H9 (cell line): ENCODE measurements at regions not wholly inside any gene's neighbourhood (a gene's known extent, or its start where the extent isn't known, plus 50 kb on each side); places are given as distances from the start of the nearest gene placed in this dataset.

Source experiments
- DNase-seq: peaks from one replicate; pipeline ENCODE4 v3.0.0-alpha.2; 2017
- H2AFZ ChIP-seq: one replicate; pipeline ENCODE4 v1.6.1; 2013; ENCODE audit warnings: mild to moderate bottlenecking, low read length, control low read depth, moderate library complexity
- H2AK5ac ChIP-seq: 2 replicates; pipeline ENCODE4 v1.6.1; 2013; ENCODE audit warnings: low read length, control low read depth, mixed read lengths; ENCODE audit not compliant: insufficient read length
- H2BK120ac ChIP-seq: one replicate; pipeline ENCODE4 v1.6.1; 2013; ENCODE audit warnings: low read depth, mild to moderate bottlenecking, low read length, control low read depth, inconsistent platforms; ENCODE audit not compliant: poor library complexity, severe bottlenecking
- H2BK12ac ChIP-seq: 2 replicates; pipeline ENCODE4 v1.6.1; 2013; ENCODE audit warnings: low read length, control low read depth, mixed read lengths, low read depth; ENCODE audit not compliant: insufficient read length
- H2BK15ac ChIP-seq: 2 replicates; pipeline ENCODE4 v1.6.1; 2013; ENCODE audit warnings: low read depth, low read length, control low read depth
- H2BK20ac ChIP-seq: one replicate; pipeline ENCODE4 v1.6.1; 2013; ENCODE audit warnings: low read depth, mild to moderate bottlenecking, low read length, control low read depth, inconsistent platforms; ENCODE audit not compliant: poor library complexity, severe bottlenecking
- H2BK5ac ChIP-seq: 2 replicates; pipeline ENCODE4 v1.6.1; 2013; ENCODE audit warnings: low read length, control low read depth, mixed read lengths; ENCODE audit not compliant: insufficient read length
- H3K14ac ChIP-seq: 2 replicates; pipeline ENCODE4 v1.6.1; 2013; ENCODE audit warnings: low read length, control low read depth; ENCODE audit not compliant: insufficient read depth
- H3K18ac ChIP-seq: 2 replicates; pipeline ENCODE4 v1.6.1; 2013; ENCODE audit warnings: low read depth, mild to moderate bottlenecking, mixed read lengths, low read length, control low read depth; ENCODE audit not compliant: insufficient read length
- H3K23ac ChIP-seq: 2 replicates; pipeline ENCODE4 v1.6.1; 2013; ENCODE audit warnings: low read length, control low read depth, mixed read lengths, low read depth; ENCODE audit not compliant: insufficient read length
- H3K23me2 ChIP-seq: 2 replicates; pipeline ENCODE4 v1.6.1; 2013; ENCODE audit warnings: low read depth, mild to moderate bottlenecking, mixed read lengths, low read length, control low read depth; ENCODE audit not compliant: insufficient read length, poor library complexity, severe bottlenecking
- H3K27ac ChIP-seq: 2 replicates; pipeline ENCODE4 v1.5.1; 2013; ENCODE audit warnings: low read length, control low read depth, mixed read lengths, low read depth; ENCODE audit not compliant: insufficient read length
- H3K27me3 ChIP-seq: 2 replicates; pipeline ENCODE4 v1.6.1; 2013; ENCODE audit warnings: low read length, control low read depth, inconsistent platforms; ENCODE audit not compliant: insufficient read depth
- H3K4ac ChIP-seq: 2 replicates; pipeline ENCODE4 v1.6.1; 2013; ENCODE audit warnings: low read depth, mild to moderate bottlenecking, control low read depth, inconsistent platforms, low read length, moderate library complexity
- H3K4me1 ChIP-seq: 2 replicates; pipeline ENCODE4 v1.6.1; 2013; ENCODE audit warnings: low read length, control low read depth, inconsistent platforms; ENCODE audit not compliant: insufficient read depth
- H3K4me2 ChIP-seq: 2 replicates; pipeline ENCODE4 v1.6.1; 2013; ENCODE audit warnings: low read length, control low read depth, mixed read lengths; ENCODE audit not compliant: insufficient read length, insufficient read depth
- H3K56ac ChIP-seq: 2 replicates; pipeline ENCODE4 v1.6.1; 2013; ENCODE audit warnings: low read depth, mild to moderate bottlenecking, mixed read lengths, low read length, control low read depth; ENCODE audit not compliant: insufficient read length
- H3K79me1 ChIP-seq: 2 replicates; pipeline ENCODE4 v1.6.1; 2013; ENCODE audit warnings: low read depth, mild to moderate bottlenecking, moderate library complexity, low read length, control low read depth, inconsistent platforms; ENCODE audit not compliant: insufficient read depth, poor library complexity, severe bottlenecking
- H3K79me2 ChIP-seq: 2 replicates; pipeline ENCODE4 v1.6.1; 2013; ENCODE audit warnings: low read length, control low read depth, inconsistent platforms; ENCODE audit not compliant: insufficient read depth
- H3K9ac ChIP-seq: 2 replicates; pipeline ENCODE4 v1.6.1; 2013; ENCODE audit warnings: low read length, control low read depth, mixed read lengths; ENCODE audit not compliant: insufficient read length; ENCODE audit errors: extremely low read depth
- H3K9me3 ChIP-seq: one replicate; pipeline ENCODE4 v1.6.1; 2013; ENCODE audit warnings: low read depth, low read length, inconsistent platforms; ENCODE audit not compliant: control insufficient read depth
- H3T11ph ChIP-seq: one replicate; pipeline ENCODE4 v1.6.1; 2013; ENCODE audit warnings: mild to moderate bottlenecking, low read length, control low read depth, inconsistent platforms
- H4K20me1 ChIP-seq: one replicate; pipeline ENCODE4 v1.6.1; 2013; ENCODE audit not compliant: control insufficient read depth, insufficient read length, insufficient read depth
- H4K5ac ChIP-seq: 2 replicates; pipeline ENCODE4 v1.6.1; 2013; ENCODE audit warnings: low read depth, mild to moderate bottlenecking, mixed read lengths, low read length, control low read depth; ENCODE audit not compliant: insufficient read length
- H4K8ac ChIP-seq: replicated peaks from 2 replicates; pipeline ENCODE4 v1.6.1; 2013; ENCODE audit warnings: low read length, control low read depth, mixed read lengths, low read depth; ENCODE audit not compliant: insufficient read length
- H4K91ac ChIP-seq: 2 replicates; pipeline ENCODE4 v1.6.1; 2013; ENCODE audit warnings: low read depth, mild to moderate bottlenecking, moderate library complexity, mixed read lengths, low read length, control low read depth; ENCODE audit not compliant: insufficient read length
- H3K27ac Mint-ChIP-seq, 3 experiments: 2 replicates in 2 of 3; 3 replicates in 1 of 3; pipeline ENCODE4 v1.8.0; 2020 to 2021; ENCODE audit warnings: mixed read lengths in 3 of 3, mild to moderate bottlenecking in 1 of 3, moderate library complexity in 1 of 3
- H3K27me3 Mint-ChIP-seq: 2 replicates; pipeline ENCODE4 v1.8.0; 2021; ENCODE audit warnings: low read depth, mild to moderate bottlenecking, moderate library complexity, mixed read lengths
- H3K36me3 Mint-ChIP-seq, 3 experiments: 2 replicates in 2 of 3; 3 replicates in 1 of 3; pipeline ENCODE4 v1.8.0; 2020 to 2021; ENCODE audit warnings: low read depth in 3 of 3, mixed read lengths in 3 of 3; ENCODE audit not compliant: insufficient read depth in 1 of 3
- H3K4me1 Mint-ChIP-seq, 2 experiments: 2 replicates each; pipeline ENCODE4 v1.8.0; 2020; ENCODE audit warnings: mixed read lengths in 2 of 2
- H3K4me3 Mint-ChIP-seq, 2 experiments: 2 replicates in 1 of 2; 3 replicates in 1 of 2; pipeline ENCODE4 v1.8.0; 2020 to 2021; ENCODE audit warnings: mild to moderate bottlenecking in 2 of 2, mixed read lengths in 2 of 2, moderate library complexity in 1 of 2
- H3K9me3 Mint-ChIP-seq, 2 experiments: 2 replicates in 1 of 2; 3 replicates in 1 of 2; pipeline ENCODE4 v1.8.0; 2020; ENCODE audit warnings: mild to moderate bottlenecking in 2 of 2, mixed read lengths in 2 of 2, moderate library complexity in 1 of 2
- CTCF ChIP-seq: fragments of 200-600 bp; sonication (generic); conservative IDR thresholded peaks from 3 replicates; pipeline ENCODE4 v1.8.0; 2021; ENCODE audit warnings: antibody characterized with exemption, mild to moderate bottlenecking
- WGBS: extraction: QIAGEN DNeasy Blood & Tissue Kit; methylation state at CpG from one replicate; pipeline ENCODE4 v1.1.7; 2013; ENCODE audit warnings: missing lambda C conversion rate, low lambda C conversion rate, mixed read lengths; ENCODE audit not compliant: insufficient read length; ENCODE audit errors: extremely low coverage; 5-methylcytosine and 5-hydroxymethylcytosine counted together

GRCh38 chr3:159236321-159236720 lies 434.5 kb downstream of the MFSD1 start:
- H3K27me3 ChIP-seq = no peaks in the 10 kb centered on the region
- H3K56ac ChIP-seq = no peak overlapping the region
- no peak overlapping the region for H3K4me2 ChIP-seq
- no peak overlapping the region for H3K14ac ChIP-seq
- no peak overlapping the region for H3K27ac ChIP-seq
- TF ChIP-seq CTCF = no peak
- H3K79me1 ChIP-seq = no peaks in the 10 kb centered on the region
- no peaks in the 10 kb centered on the region for H3K79me2 ChIP-seq
- no peak overlapping the region for H2BK120ac ChIP-seq
- no CpG with 5 or more reads among the region's 1 CpG for WGBS
- DNase-seq = no peak
- no peaks in the 10 kb centered on the region; a peak in 1 of 5 replicates for H3K9me3 Mint-ChIP-seq
- no peaks in the 10 kb centered on the region; a peak in 1 of 7 replicates for H3K36me3 Mint-ChIP-seq
- peaks cover 3% of the 10 kb centered on the region; the same call in 1 of the 2 replicates for H3K4me1 ChIP-seq
- no peak overlapping the region for H2BK5ac ChIP-seq
- H3K23ac ChIP-seq = no peak overlapping the region
- H3K9ac ChIP-seq = no peak overlapping the region
- H3K4me3 Mint-ChIP-seq = no peak overlapping the region; a peak in 1 of 5 replicates
- no peak overlapping the region for H3T11ph ChIP-seq
- no peaks in the 10 kb centered on the region for H3K27me3 Mint-ChIP-seq
- H4K20me1 ChIP-seq = no peaks in the 10 kb centered on the region
- no peak overlapping the region for H3K4ac ChIP-seq
- no peaks in the 10 kb centered on the region for H3K23me2 ChIP-seq
- no peak overlapping the region for H2AFZ ChIP-seq
- H3K9me3 ChIP-seq = no peaks in the 10 kb centered on the region
- H2BK15ac ChIP-seq = no peak overlapping the region
- no peak overlapping the region for H2BK20ac ChIP-seq
- no peak overlapping the region for H4K5ac ChIP-seq
- no peak overlapping the region; a peak in 1 of 7 replicates for H3K27ac Mint-ChIP-seq
- H3K18ac ChIP-seq = no peak overlapping the region
- peaks cover 5 to 8% of the 10 kb centered on the region in 2 experiments for H3K4me1 Mint-ChIP-seq
- H2BK12ac ChIP-seq = no peak overlapping the region
- H4K8ac ChIP-seq = no peak overlapping the region
- H2AK5ac ChIP-seq = no peak overlapping the region
- H4K91ac ChIP-seq = no peak overlapping the region
